Motor neuron (in vitro differentiated cells): ENCODE measurements at regions not wholly inside any gene's neighbourhood (a gene's known extent, or its start where the extent isn't known, plus 50 kb on each side); places are given as distances from the start of the nearest gene placed in this dataset.

Experiments used
- ATAC-seq, 8 experiments: fragments of 200-7000 bp; cut with Tn5 transposase; replicated peaks in 6 of 8; 2 replicates each; pipeline ENCODE4 v1.8.0; 2021; ENCODE audit warnings: mild to moderate bottlenecking in 8 of 8, moderate library complexity in 8 of 8
- H3K27ac ChIP-seq, 2 donors: fragments of 250-450 bp; sonication (Bioruptor Pico); 2 replicates each; pipeline ENCODE4 v1.9.0; 2021; ENCODE audit warnings: antibody characterized with exemption in 2 of 2, mild to moderate bottlenecking in 2 of 2, moderate library complexity in 1 of 2
- H3K4me1 ChIP-seq, 2 donors: fragments of 250-450 bp; sonication (Bioruptor Pico); replicated peaks in 1 of 2; 2 replicates each; pipeline ENCODE4 v1.6.1; 2021; ENCODE audit warnings: antibody characterized with exemption in 2 of 2, mild to moderate bottlenecking in 2 of 2, moderate library complexity in 1 of 2
- H3K4me3 ChIP-seq, 5 donors: fragments of 250-450 bp; sonication (Bioruptor Pico); 2 replicates each; pipeline ENCODE4 v1.9.0; 2021; ENCODE audit warnings: antibody characterized with exemption in 5 of 5, mild to moderate bottlenecking in 5 of 5, moderate library complexity in 4 of 5
- WGBS, 10 experiments: fragments of 450-650 bp; shearing (Covaris generic); methylation state at CpG; one replicate each; pipeline ENCODE4 v1.0.0; 2022; 5-methylcytosine and 5-hydroxymethylcytosine counted together
- in situ Hi-C, 9 experiments: fragments of 400-800 bp; cut with MboI; loops; one replicate each; pipeline ENCODE4 v1.15.0; 2021; ENCODE audit warnings: low sequenced_read_pairs in 9 of 9, low pct_unique_long_range_greater_than_20kb in 2 of 9; ENCODE audit not compliant: unreplicated experiment in 9 of 9

GRCh38 chr10:111338035-111338434, 261.2 kb downstream of the ADRA2A start:
- WGBS, 10 experiments, result 83 to 100% (median 100%) methylated on average over 1 of the region's 1 CpG; no CpG with 5 or more reads in 7 of the 10 experiments
- in situ Hi-C loops, result loop anchor here in 1 of 9 experiments (25.0 kb wide), 1 partner anchor 251 kb away; the partner anchor contains the start of gene ADRA2A
- Histone ChIP-seq H3K27ac (no peak overlapping the region), H3K4me1 (no peaks in the 10 kb centered on the region), H3K4me3 (no peak overlapping the region)
- ATAC-seq, result no peak

GRCh38 chr10:111338805-111339204, 262.0 kb downstream of the ADRA2A start:
- 38 to 92% (median 78%) methylated on average over 2 to 5 of the region's 5 CpGs; no CpG with 5 or more reads in 1 of the 10 experiments for WGBS, 10 experiments
- peak in 2 of 8 experiments; percentile 33 to 34 for ATAC-seq
- in situ Hi-C loops, result loop anchor here in 1 of 9 experiments (25.0 kb wide), 1 partner anchor 252 kb away; the partner anchor contains the start of gene ADRA2A
- Histone ChIP-seq H3K27ac (no peak overlapping the region), H3K4me1 (no peaks in the 10 kb centered on the region), H3K4me3 (no peak overlapping the region)

- WGBS, 10 experiments, result 0 to 100% (median 69%) methylated on average over 1 to 3 of the region's 3 CpGs; no CpG with 5 or more reads in 1 of the 10 experiments
- ATAC-seq, result peak in 5 of 8 experiments; percentile 45 to 83 (median 60)
- Histone ChIP-seq H3K27ac (no peak overlapping the region), H3K4me1 (no peaks in the 10 kb centered on the region), H3K4me3 (no peak overlapping the region)
- in situ Hi-C loops, result loop anchor here in 1 of 9 experiments (25.0 kb wide), 1 partner anchor 258 kb away; the partner anchor contains the start of gene ADRA2A
Observed at GRCh38 chr10:111344804-111345203, 268.0 kb downstream of the ADRA2A start.

DNA sequence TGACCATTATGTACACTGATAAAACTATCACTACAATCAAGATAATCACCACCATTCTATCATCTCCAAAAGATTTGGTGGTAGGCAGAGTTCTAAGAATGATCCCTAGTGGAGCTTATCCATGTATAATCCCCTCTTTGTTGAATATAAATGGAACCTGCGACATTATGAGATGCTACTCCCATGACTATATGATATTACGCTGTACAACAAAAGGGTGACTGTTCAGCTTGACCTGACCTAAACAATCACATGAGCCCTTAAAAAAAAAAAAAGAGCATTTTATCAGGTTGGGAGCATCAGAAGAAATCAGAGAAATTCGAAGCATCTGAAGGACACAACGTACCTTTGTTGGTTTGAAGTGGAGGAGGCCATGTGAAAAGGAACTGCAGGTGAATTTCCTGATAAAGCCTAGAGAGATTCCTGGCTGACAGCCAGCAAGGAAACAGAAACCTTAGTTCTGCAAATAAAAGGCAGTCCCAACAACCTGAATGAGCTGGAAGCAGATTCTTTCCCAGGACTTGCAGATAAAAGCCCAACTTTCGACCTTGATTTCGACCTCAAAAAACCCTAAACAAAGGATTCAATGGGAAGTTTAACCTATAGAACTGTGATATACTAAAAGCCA, 270.7 kb downstream of the ADRA2A start:
- in situ Hi-C loops, result loop anchor here in 1 of 9 experiments (25.0 kb wide), 1 partner anchor 260 kb away; the partner anchor contains the start of gene ADRA2A
- no peak for ATAC-seq
- WGBS, 10 experiments, result 29 to 100% (median 91%) methylated on average over 1 to 6 of the region's 6 CpGs; no CpG with 5 or more reads in 1 of the 10 experiments
- Histone ChIP-seq H3K27ac (no peak overlapping the region), H3K4me3 (no peak overlapping the region), H3K4me1 (no peaks in the 10 kb centered on the region)

DNA sequence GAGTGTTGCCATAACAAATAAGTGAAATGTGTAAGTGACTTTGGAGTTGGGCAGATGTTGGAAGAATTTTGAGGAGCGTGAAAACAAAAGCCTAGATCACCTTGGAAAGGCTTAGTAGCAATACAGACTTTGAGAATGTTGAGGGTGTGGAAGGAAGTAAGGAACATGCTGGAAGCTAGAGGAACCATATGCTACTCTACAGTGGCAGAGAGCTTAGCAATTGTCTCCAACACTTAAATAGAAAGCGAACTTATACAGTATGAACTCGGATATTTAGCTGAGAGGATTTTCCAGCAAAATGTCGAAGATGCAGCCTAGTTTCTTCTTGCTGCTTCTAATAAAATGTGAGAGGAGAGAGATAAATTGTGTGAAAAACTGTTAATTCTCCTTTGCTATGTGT, 271.2 kb downstream of the ADRA2A start:
- Histone ChIP-seq H3K4me1 (no peaks in the 10 kb centered on the region), H3K27ac (no peak overlapping the region), H3K4me3 (no peak overlapping the region)
- no peak for ATAC-seq
- in situ Hi-C loops, result loop anchor here in 1 of 9 experiments (25.0 kb wide), 1 partner anchor 261 kb away; the partner anchor contains the start of gene ADRA2A
- WGBS, 10 experiments, result 0 to 100% (median 91%) methylated on average over 1 to 4 of the region's 4 CpGs; no CpG with 5 or more reads in 4 of the 10 experiments

DNA sequence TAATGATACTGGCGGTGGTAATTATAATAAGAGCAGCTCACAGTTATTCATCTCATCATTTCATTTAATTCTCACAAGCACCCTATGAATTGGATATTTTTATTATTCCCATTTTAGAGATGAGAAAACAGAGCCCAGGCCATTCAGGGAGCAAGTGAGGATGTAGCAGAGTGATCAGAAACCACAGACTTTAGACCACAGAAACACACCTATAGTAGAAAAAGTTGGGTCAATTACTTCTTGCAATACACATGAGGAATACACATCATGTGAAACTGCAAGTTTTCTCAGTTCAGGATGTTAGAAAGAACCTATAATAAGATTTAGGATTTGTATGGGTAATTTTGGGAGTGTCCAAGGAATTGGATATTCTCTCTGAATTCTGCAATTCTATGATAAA, 278.0 kb downstream of the ADRA2A start:
- no peak overlapping the region for H3K4me3 ChIP-seq
- in situ Hi-C loops, result no loop called here
- H3K27ac ChIP-seq, result no peak overlapping the region
- WGBS, 10 experiments, result 60 to 100% (median 87%) methylated on average over 1 of the region's 1 CpG; no CpG with 5 or more reads in 4 of the 10 experiments
- no peaks in the 10 kb centered on the region for H3K4me1 ChIP-seq
- ATAC-seq, result no peak

- no peak for ATAC-seq
- WGBS, 10 experiments, result 37 to 93% (median 83%) methylated on average over 1 to 3 of the region's 3 CpGs; no CpG with 5 or more reads in 1 of the 10 experiments
- no peak overlapping the region for H3K4me3 ChIP-seq
- no peaks in the 10 kb centered on the region for H3K4me1 ChIP-seq
- no peak overlapping the region for H3K27ac ChIP-seq
- in situ Hi-C loops, result no loop called here
Observed at GRCh38 chr10:111356571-111356970, 279.7 kb downstream of the ADRA2A start.

DNA sequence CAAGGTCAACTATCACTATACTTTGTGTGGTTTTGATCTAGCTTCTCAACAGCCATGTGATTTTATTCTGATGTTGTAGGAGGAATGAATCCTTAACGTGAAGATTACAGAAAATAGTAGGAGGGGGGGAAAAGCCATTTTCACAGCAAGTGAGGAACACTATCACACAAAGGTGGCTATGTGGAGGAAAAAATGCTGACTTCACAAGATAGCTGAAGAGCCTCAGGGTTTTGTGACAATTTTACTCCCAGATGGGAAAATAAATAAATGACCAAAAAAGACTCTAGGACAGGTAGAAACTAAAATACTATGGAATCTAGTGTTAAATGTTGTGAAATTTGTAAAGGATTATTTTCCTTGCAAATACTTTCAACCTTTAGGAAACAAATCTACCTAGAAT, 281.0 kb downstream of the ADRA2A start:
- no peak overlapping the region for H3K27ac ChIP-seq
- no peak overlapping the region for H3K4me3 ChIP-seq
- WGBS, 10 experiments, result 11 to 90% (median 82%) methylated on average over 1 of the region's 1 CpG; no CpG with 5 or more reads in 2 of the 10 experiments
- H3K4me1 ChIP-seq, result no peaks in the 10 kb centered on the region
- in situ Hi-C loops, result no loop called here
- ATAC-seq, result no peak

GRCh38 chr10:111360260-111360925, 283.6 kb downstream of the ADRA2A start:
- WGBS, 10 experiments, result 0 to 100% (median 78%) methylated on average over 1 to 5 of the region's 5 CpGs; no CpG with 5 or more reads in 3 of the 10 experiments
- Histone ChIP-seq H3K4me1 (no peaks in the 10 kb centered on the region), H3K4me3 (no peak overlapping the region), H3K27ac (no peak overlapping the region)
- in situ Hi-C loops, result loop anchor here in 1 of 9 experiments (10.0 kb wide), 1 partner anchor 234 kb away; no protein-coding TSS in a partner anchor
- ATAC-seq, result peak; percentile 76 to 100 (median 88)

DNA sequence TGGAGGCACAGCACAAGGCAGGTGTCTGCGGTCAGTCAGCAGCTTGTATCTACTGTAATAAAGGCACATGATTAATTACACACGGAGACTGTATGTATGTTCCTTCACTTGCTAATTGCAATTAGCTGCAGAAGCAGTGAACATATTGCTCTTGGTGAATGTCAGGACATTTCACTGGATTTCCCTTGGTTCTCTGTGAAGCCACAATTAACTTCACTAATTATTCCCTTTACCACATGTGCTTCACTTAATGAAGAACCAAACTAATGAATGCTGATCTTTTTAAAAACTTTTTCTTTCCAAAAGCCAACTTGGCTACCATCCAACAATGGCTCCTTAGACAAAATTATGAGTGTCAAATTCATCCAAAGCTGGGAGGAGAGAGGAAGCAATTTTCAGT, 290.7 kb downstream of the ADRA2A start:
- H3K27ac ChIP-seq, result no peak overlapping the region
- in situ Hi-C loops, result loop anchor here in 1 of 9 experiments (10.0 kb wide), 1 partner anchor 227 kb away; no protein-coding TSS in a partner anchor
- H3K4me1 ChIP-seq, result peaks cover 4 to 13% of the 10 kb centered on the region in 2 donors
- no peak overlapping the region for H3K4me3 ChIP-seq
- no peak for ATAC-seq
- WGBS, 10 experiments, result 43 to 100% (median 81%) methylated on average over 1 to 2 of the region's 2 CpGs; no CpG with 5 or more reads in 4 of the 10 experiments

DNA sequence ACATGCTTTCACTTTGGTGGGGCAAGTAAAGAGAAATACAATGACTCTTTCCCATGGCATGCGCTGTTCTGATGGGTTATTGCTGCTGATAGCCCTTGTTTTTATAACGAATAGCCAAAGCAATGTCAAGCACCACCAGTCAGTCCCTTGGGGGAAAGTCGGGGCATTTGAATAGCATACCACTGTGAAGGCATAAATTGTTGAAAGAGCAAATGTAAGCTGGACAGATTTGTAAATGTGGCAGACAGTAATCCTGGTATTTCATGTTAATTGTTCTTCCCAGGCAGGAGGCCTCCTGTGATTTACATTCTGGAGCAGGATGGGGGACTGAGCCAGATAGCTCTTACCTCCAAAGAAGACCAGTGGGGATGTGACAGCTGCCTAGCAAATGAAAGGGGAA, 293.3 kb downstream of the ADRA2A start:
- 0 to 28% (median 6%) methylated on average over 1 to 3 of the region's 3 CpGs; no CpG with 5 or more reads in 3 of the 10 experiments for WGBS, 10 experiments
- in situ Hi-C loops, result no loop called here
- Histone ChIP-seq H3K27ac (no peak overlapping the region), H3K4me1 (peaks cover 4 to 13% of the 10 kb centered on the region in 2 donors), H3K4me3 (no peak overlapping the region)
- ATAC-seq, result peak in 7 of 8 experiments; percentile 25 to 97 (median 64)

DNA sequence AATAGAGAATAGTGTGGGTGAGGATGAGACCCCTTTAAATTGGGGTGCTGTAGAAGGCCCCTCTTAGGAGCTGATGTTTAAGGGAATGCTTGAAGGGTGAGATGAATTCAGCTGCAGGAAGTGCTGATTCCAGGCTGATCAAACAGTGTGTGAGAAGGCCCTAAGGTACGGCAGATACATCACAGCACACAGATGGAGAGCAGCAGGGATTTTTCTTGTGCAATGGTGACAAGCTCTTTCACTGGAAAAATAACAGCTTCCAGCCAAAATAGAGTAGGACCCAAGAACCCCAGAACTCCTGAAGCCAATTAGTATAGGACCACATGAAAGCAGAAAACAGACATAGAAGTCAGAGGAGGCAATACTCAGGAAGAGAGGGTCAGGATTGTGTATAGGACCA, 296.9 kb downstream of the ADRA2A start:
- no peak overlapping the region for H3K4me3 ChIP-seq
- no peak for ATAC-seq
- no peak overlapping the region for H3K27ac ChIP-seq
- in situ Hi-C loops, result no loop called here
- WGBS, 10 experiments, result 40 to 100% (median 50%) methylated on average over 1 of the region's 1 CpG; no CpG with 5 or more reads in 6 of the 10 experiments
- peaks cover 4 to 13% of the 10 kb centered on the region in 2 donors for H3K4me1 ChIP-seq
